Loucy (cell line): ENCODE measurements at regions not wholly inside any gene's neighbourhood (a gene's known extent, or its start where the extent isn't known, plus 50 kb on each side); places are given as distances from the start of the nearest gene placed in this dataset.

ENCODE experiments used
- CTCF ChIP-seq: fragments of 200-600 bp; sonication (generic); conservative IDR thresholded peaks from 2 replicates; pipeline ENCODE4 v1.5.1; 2014; ENCODE audit warnings: mild to moderate bottlenecking, antibody characterized with exemption, low read length
- EZH2phosphoT487 ChIP-seq: fragments of 200-600 bp; IDR thresholded peaks from 2 replicates; pipeline ENCODE4 v1.6.1; 2018; ENCODE audit warnings: antibody characterized with exemption, mild to moderate bottlenecking, moderate library complexity, borderline replicate concordance

DNA sequence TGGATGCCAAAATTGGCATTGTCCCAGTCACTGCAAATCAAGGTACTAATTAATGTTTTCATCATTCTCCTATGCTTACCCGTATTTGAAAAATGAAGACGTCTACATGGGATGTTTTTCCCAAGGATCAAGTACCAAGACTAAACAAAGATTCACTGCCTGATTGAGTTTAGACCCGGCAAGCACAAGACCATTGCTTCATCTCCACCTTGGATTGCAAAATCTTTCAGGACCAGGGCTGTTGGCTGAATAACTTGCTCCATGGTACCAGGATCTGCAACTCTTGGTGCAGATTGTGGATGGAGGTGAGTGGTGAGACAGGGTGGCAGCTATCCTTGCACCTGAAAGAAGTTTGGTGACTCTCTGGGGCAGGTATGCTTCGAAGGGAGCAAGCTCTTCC, 122.5 kb upstream of the ETS2 start:
- TF ChIP-seq EZH2phosphoT487 (no peak), CTCF (no peak)
